Ovary (tissue), 3 donors: ENCODE measurements at regions not wholly inside any gene's neighbourhood (a gene's known extent, or its start where the extent isn't known, plus 50 kb on each side); places are given as distances from the start of the nearest gene placed in this dataset.

Experiments used
- EP300 ChIP-seq: sonication (generic); formaldehyde crosslinking; IDR thresholded peaks from one replicate; pipeline ENCODE4 v1.6.1; 2017; ENCODE audit warnings: antibody characterized with exemption
- POLR2A ChIP-seq: fragments of 450-650 bp; IDR thresholded peaks from one replicate; pipeline ENCODE4 v1.6.1; 2017; ENCODE audit warnings: antibody characterized with exemption, mild to moderate bottlenecking, moderate library complexity
- TF ChIP-seq, protein P1 (sequence below), 3 donors: fragments of 450-650 bp in 2 of 3; fragments of 200-600 bp in 1 of 3; IDR thresholded peaks; one replicate each; pipeline versions ENCODE4 v1.5.1 to v1.8.0; 2016 to 2022; ENCODE audit warnings: antibody characterized with exemption in 3 of 3, mild to moderate bottlenecking in 1 of 3
- donor health status: DM: no; HTN: no; CAD: no.

DNA sequence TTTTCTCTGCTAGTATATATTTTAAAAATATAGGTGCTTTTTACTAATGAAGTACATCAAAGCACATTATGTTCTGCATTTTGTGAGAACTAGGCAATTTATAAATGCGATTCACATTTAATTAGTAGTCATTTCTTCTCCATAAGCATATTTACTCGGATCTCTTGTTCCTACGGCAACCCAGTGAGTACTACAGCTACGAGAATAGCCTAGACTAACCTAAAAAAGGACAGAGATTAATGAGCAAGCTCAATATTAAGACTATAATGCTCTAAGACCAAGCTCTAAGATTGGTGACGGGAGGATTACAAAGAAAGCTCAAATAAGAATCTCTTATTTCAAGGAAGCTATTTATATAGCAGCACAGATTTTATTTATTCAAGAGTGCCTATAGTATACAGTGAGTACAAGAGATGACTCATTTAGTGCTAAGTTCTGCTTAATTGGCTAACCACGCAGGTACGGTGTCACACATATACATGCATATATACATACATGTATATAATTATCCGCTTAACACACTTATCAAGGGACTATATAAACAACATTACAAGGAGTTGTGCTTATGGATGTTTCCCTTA, 364.7 kb downstream of the GPD2 start:
- TF ChIP-seq, protein P1, sequence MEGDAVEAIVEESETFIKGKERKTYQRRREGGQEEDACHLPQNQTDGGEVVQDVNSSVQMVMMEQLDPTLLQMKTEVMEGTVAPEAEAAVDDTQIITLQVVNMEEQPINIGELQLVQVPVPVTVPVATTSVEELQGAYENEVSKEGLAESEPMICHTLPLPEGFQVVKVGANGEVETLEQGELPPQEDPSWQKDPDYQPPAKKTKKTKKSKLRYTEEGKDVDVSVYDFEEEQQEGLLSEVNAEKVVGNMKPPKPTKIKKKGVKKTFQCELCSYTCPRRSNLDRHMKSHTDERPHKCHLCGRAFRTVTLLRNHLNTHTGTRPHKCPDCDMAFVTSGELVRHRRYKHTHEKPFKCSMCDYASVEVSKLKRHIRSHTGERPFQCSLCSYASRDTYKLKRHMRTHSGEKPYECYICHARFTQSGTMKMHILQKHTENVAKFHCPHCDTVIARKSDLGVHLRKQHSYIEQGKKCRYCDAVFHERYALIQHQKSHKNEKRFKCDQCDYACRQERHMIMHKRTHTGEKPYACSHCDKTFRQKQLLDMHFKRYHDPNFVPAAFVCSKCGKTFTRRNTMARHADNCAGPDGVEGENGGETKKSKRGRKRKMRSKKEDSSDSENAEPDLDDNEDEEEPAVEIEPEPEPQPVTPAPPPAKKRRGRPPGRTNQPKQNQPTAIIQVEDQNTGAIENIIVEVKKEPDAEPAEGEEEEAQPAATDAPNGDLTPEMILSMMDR (IDR thresholded peaks at IDR 0.05), result no peak
- TF ChIP-seq POLR2A (no peak), EP300 (no peak)
